ENCODE measurements at regions not wholly inside any gene's neighbourhood (a gene's known extent, or its start where the extent isn't known, plus 50 kb on each side); places are given as distances from the start of the nearest gene placed in this dataset.

GRCh38 chr4:176894498-176894897 lies 101.8 kb upstream of the VEGFC start:
- no peak for DNase-seq (ENCODE audit: low read depth)
- in situ Hi-C loops (cut with HindIII; ENCODE audit: low pct_unique_long_range_greater_than_20kb, low sequenced_read_pairs): no loop called here

- no peak for DNase-seq (ENCODE audit: low read depth)
- in situ Hi-C loops (cut with HindIII; ENCODE audit: low pct_unique_long_range_greater_than_20kb, low sequenced_read_pairs): no loop called here
These were observed 103.5 kb upstream of the VEGFC start for GRCh38 chr4:176896211-176896610.

GRCh38 chr4:176897226-176897625 lies 104.5 kb upstream of the VEGFC start:
- DNase-seq (ENCODE audit: low read depth): no peak
- in situ Hi-C loops (cut with HindIII; ENCODE audit: low pct_unique_long_range_greater_than_20kb, low sequenced_read_pairs): no loop called here

- no peak for DNase-seq (ENCODE audit: low read depth)
- in situ Hi-C loops (cut with HindIII; ENCODE audit: low pct_unique_long_range_greater_than_20kb, low sequenced_read_pairs): no loop called here
These were observed 106.1 kb upstream of the VEGFC start for GRCh38 chr4:176898791-176899190.

GRCh38 chr4:176902710-176903323 lies 110.1 kb upstream of the VEGFC start:
- no peak for DNase-seq (ENCODE audit: low read depth)
- in situ Hi-C loops (cut with HindIII; ENCODE audit: low pct_unique_long_range_greater_than_20kb, low sequenced_read_pairs): no loop called here

GRCh38 chr4:176906709-176907108 lies 114.0 kb upstream of the VEGFC start:
- in situ Hi-C loops (cut with HindIII; ENCODE audit: low pct_unique_long_range_greater_than_20kb, low sequenced_read_pairs): no loop called here
- no peak for DNase-seq (ENCODE audit: low read depth)

- in situ Hi-C loops (cut with HindIII; ENCODE audit: low pct_unique_long_range_greater_than_20kb, low sequenced_read_pairs): no loop called here
- no peak for DNase-seq (ENCODE audit: low read depth)
These were observed 117.9 kb upstream of the VEGFC start for GRCh38 chr4:176910646-176911045.

GRCh38 chr4:176919631-176920030 lies 126.9 kb upstream of the VEGFC start:
- in situ Hi-C loops (cut with HindIII; ENCODE audit: low pct_unique_long_range_greater_than_20kb, low sequenced_read_pairs): no loop called here
- DNase-seq (ENCODE audit: low read depth): no peak

- no peak for DNase-seq (ENCODE audit: low read depth)
- in situ Hi-C loops (cut with HindIII; ENCODE audit: low pct_unique_long_range_greater_than_20kb, low sequenced_read_pairs): no loop called here
These were observed 128.0 kb upstream of the VEGFC start for GRCh38 chr4:176920694-176921093.

- no peak for DNase-seq (ENCODE audit: low read depth)
- in situ Hi-C loops (cut with HindIII; ENCODE audit: low pct_unique_long_range_greater_than_20kb, low sequenced_read_pairs): no loop called here
These were observed 128.5 kb upstream of the VEGFC start for GRCh38 chr4:176921256-176921655.

- DNase-seq (ENCODE audit: low read depth): no peak
- in situ Hi-C loops (cut with HindIII; ENCODE audit: low pct_unique_long_range_greater_than_20kb, low sequenced_read_pairs): no loop called here
These were observed 131.5 kb upstream of the VEGFC start for GRCh38 chr4:176924238-176924637.

- in situ Hi-C loops (cut with HindIII; ENCODE audit: low pct_unique_long_range_greater_than_20kb, low sequenced_read_pairs): no loop called here
- no peak for DNase-seq (ENCODE audit: low read depth)
These were observed 133.2 kb upstream of the VEGFC start for GRCh38 chr4:176925962-176926361.

- in situ Hi-C loops (cut with HindIII; ENCODE audit: low pct_unique_long_range_greater_than_20kb, low sequenced_read_pairs): no loop called here
These were observed 134.4 kb upstream of the VEGFC start for GRCh38 chr4:176927117-176927516.

GRCh38 chr4:176927664-176928063 lies 134.9 kb upstream of the VEGFC start:
- peak; percentile 25 for DNase-seq (ENCODE audit: low read depth)
- in situ Hi-C loops (cut with HindIII; ENCODE audit: low pct_unique_long_range_greater_than_20kb, low sequenced_read_pairs): no loop called here

More at GRCh38 chr4:176927117-176927516, 134.4 kb upstream of the VEGFC start:
- no peak for DNase-seq (ENCODE audit: low read depth)

- DNase-seq (ENCODE audit: low read depth): no peak
These were observed 146.7 kb upstream of the VEGFC start for GRCh38 chr4:176939445-176939844.

GRCh38 chr4:176945334-176945733 lies 152.6 kb upstream of the VEGFC start:
- in situ Hi-C loops (cut with HindIII; ENCODE audit: low pct_unique_long_range_greater_than_20kb, low sequenced_read_pairs): no loop called here
- DNase-seq (ENCODE audit: low read depth): no peak

More at GRCh38 chr4:176939445-176939844, 146.7 kb upstream of the VEGFC start:
- in situ Hi-C loops (cut with HindIII; ENCODE audit: low pct_unique_long_range_greater_than_20kb, low sequenced_read_pairs): no loop called here

- DNase-seq (ENCODE audit: low read depth): no peak
- in situ Hi-C loops (cut with HindIII; ENCODE audit: low pct_unique_long_range_greater_than_20kb, low sequenced_read_pairs): no loop called here
These were observed 156.3 kb upstream of the VEGFC start for GRCh38 chr4:176949029-176949428.

- in situ Hi-C loops (cut with HindIII; ENCODE audit: low pct_unique_long_range_greater_than_20kb, low sequenced_read_pairs): no loop called here
These were observed 160.3 kb upstream of the VEGFC start for GRCh38 chr4:176953021-176953420.

GRCh38 chr4:176957353-176958118 lies 164.8 kb upstream of the VEGFC start:
- in situ Hi-C loops (cut with HindIII; ENCODE audit: low pct_unique_long_range_greater_than_20kb, low sequenced_read_pairs): no loop called here
- DNase-seq (ENCODE audit: low read depth): no peak

More at GRCh38 chr4:176953021-176953420, 160.3 kb upstream of the VEGFC start:
- DNase-seq (ENCODE audit: low read depth): no peak

GRCh38 chr4:176959980-176960379 lies 167.3 kb upstream of the VEGFC start:
- DNase-seq (ENCODE audit: low read depth): no peak
- in situ Hi-C loops (cut with HindIII; ENCODE audit: low pct_unique_long_range_greater_than_20kb, low sequenced_read_pairs): no loop called here

Data from Caki2 (cell line).